SU-DHL-6 (cell line): ENCODE measurements at regions not wholly inside any gene's neighbourhood (a gene's known extent, or its start where the extent isn't known, plus 50 kb on each side); places are given as distances from the start of the nearest gene placed in this dataset.

Experiments used
- H2AFZ ChIP-seq: fragments of 200-600 bp; sonication (generic); 2 replicates; pipeline ENCODE4 v1.6.1; 2014; ENCODE audit warnings: low read depth, mild to moderate bottlenecking, moderate library complexity, mixed read lengths, antibody characterized with exemption, low read length; ENCODE audit not compliant: severe bottlenecking
- H3F3A ChIP-seq: fragments of 200-600 bp; shearing (Covaris generic); 2 replicates; pipeline ENCODE4 v1.6.0; 2016; ENCODE audit warnings: antibody characterized with exemption, mild to moderate bottlenecking; ENCODE audit not compliant: insufficient read depth
- H3K27ac ChIP-seq: fragments of 200-600 bp; sonication (generic); 2 replicates; pipeline ENCODE4 v1.5.1; 2016; ENCODE audit warnings: low read depth, mild to moderate bottlenecking, low read length, moderate library complexity, mixed read lengths
- H3K27me3 ChIP-seq: fragments of 200-600 bp; sonication (generic), shearing (Covaris generic); 2 replicates; pipeline ENCODE4 v1.6.0; 2014; ENCODE audit warnings: mild to moderate bottlenecking, low read length
- H3K36me3 ChIP-seq: fragments of 200-600 bp; sonication (generic); 2 replicates; pipeline ENCODE4 v1.6.1; 2014; ENCODE audit warnings: mild to moderate bottlenecking, low read length, mixed read lengths
- H3K4me2 ChIP-seq: fragments of 300-600, 200-600 bp; shearing (Covaris generic), sonication (generic); 2 replicates; pipeline ENCODE4 v1.6.0; 2014; ENCODE audit warnings: low read length, low read depth, mild to moderate bottlenecking; ENCODE audit not compliant: poor library complexity, severe bottlenecking
- H3K4me3 ChIP-seq: fragments of 200-600 bp; sonication (generic); 2 replicates; pipeline ENCODE4 v1.5.1; 2014; ENCODE audit warnings: antibody characterized with exemption, low read length, mild to moderate bottlenecking, mixed read lengths; ENCODE audit not compliant: insufficient read depth, poor library complexity, severe bottlenecking
- H3K79me2 ChIP-seq: fragments of 200-600 bp; sonication (generic); 2 replicates; pipeline ENCODE4 v1.6.1; 2014; ENCODE audit warnings: mild to moderate bottlenecking, low read length, moderate library complexity; ENCODE audit not compliant: insufficient read depth
- H3K9ac ChIP-seq: fragments of 200-600 bp; sonication (generic); 2 replicates; pipeline ENCODE4 v1.7.0; 2014; ENCODE audit warnings: mild to moderate bottlenecking, low read length
- H3K9me2 ChIP-seq: fragments of 200-600 bp; sonication (generic); replicated peaks from 2 replicates; pipeline ENCODE4 v1.6.1; 2014; ENCODE audit warnings: low read length; ENCODE audit not compliant: insufficient read depth
- H3K9me3 ChIP-seq: fragments of 200-600 bp; sonication (generic); 2 replicates; pipeline ENCODE4 v1.6.1; 2014; ENCODE audit warnings: low read length, mixed read lengths; ENCODE audit not compliant: insufficient read depth
- H4K20me1 ChIP-seq: fragments of 200-600 bp; sonication (generic); 2 replicates; pipeline ENCODE4 v1.6.1; 2014; ENCODE audit warnings: low read depth, mild to moderate bottlenecking, antibody characterized with exemption, low read length, moderate library complexity, mixed read lengths
- EZH2phosphoT487 ChIP-seq: fragments of 200-600 bp; sonication (generic), shearing (Covaris generic); conservative IDR thresholded peaks from 2 replicates; pipeline ENCODE4 v1.6.1; 2018; ENCODE audit warnings: mild to moderate bottlenecking, antibody characterized with exemption, low read length, moderate library complexity, mixed read lengths
- TF ChIP-seq, protein P1 (sequence below): fragments of 200-600 bp; sonication (generic); IDR thresholded peaks from one replicate; pipeline ENCODE4 v1.5.1; 2017; ENCODE audit warnings: antibody characterized with exemption, mild to moderate bottlenecking, low read length, moderate library complexity; ENCODE audit not compliant: insufficient read depth, poor library complexity, severe bottlenecking

GRCh38 chr11:87460842-87461637 is 423.3 kb downstream of the TMEM135 start:
- Histone ChIP-seq H3K4me3 (no peak overlapping the region), H3K36me3 (no peaks in the 10 kb centered on the region), H3K4me2 (no peak overlapping the region), H2AFZ (no peak overlapping the region), H3K27me3 (no peaks in the 10 kb centered on the region), H4K20me1 (no peaks in the 10 kb centered on the region), H3K79me2 (no peaks in the 10 kb centered on the region), H3K9ac (no peak overlapping the region), H3K27ac (no peak overlapping the region), H3F3A (no peaks in the 10 kb centered on the region), H3K9me3 (no peaks in the 10 kb centered on the region), H3K9me2 (no peaks in the 10 kb centered on the region)
- TF ChIP-seq EZH2phosphoT487, result no peak
- TF ChIP-seq, protein P1, sequence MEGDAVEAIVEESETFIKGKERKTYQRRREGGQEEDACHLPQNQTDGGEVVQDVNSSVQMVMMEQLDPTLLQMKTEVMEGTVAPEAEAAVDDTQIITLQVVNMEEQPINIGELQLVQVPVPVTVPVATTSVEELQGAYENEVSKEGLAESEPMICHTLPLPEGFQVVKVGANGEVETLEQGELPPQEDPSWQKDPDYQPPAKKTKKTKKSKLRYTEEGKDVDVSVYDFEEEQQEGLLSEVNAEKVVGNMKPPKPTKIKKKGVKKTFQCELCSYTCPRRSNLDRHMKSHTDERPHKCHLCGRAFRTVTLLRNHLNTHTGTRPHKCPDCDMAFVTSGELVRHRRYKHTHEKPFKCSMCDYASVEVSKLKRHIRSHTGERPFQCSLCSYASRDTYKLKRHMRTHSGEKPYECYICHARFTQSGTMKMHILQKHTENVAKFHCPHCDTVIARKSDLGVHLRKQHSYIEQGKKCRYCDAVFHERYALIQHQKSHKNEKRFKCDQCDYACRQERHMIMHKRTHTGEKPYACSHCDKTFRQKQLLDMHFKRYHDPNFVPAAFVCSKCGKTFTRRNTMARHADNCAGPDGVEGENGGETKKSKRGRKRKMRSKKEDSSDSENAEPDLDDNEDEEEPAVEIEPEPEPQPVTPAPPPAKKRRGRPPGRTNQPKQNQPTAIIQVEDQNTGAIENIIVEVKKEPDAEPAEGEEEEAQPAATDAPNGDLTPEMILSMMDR, result no peak

DNA sequence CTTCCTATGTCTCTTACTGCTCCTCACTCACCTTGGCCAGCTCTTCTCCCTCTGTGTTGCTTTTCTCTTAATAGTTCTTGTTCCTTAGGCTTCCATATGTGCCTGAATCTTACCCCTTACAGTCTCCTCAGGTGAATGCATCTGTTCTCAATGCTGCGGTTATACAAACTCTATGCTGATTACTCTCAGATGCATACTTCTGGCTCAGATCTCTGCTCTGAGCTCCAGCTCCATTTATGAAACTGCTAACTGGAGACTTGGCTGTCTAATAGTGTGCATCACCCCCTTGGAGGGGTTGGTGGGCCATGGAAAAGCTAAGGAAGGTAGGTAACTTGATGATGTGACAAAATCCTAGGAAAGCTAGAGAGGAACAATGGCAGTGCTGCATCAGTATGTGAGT is 422.5 kb downstream of the TMEM135 start:
- Histone ChIP-seq H2AFZ (no peak overlapping the region), H3K9me3 (no peaks in the 10 kb centered on the region), H3K4me2 (no peak overlapping the region), H3K79me2 (no peaks in the 10 kb centered on the region), H3K4me3 (no peak overlapping the region), H3K9me2 (no peaks in the 10 kb centered on the region), H3K27ac (no peak overlapping the region), H3K27me3 (no peaks in the 10 kb centered on the region), H4K20me1 (no peaks in the 10 kb centered on the region), H3K9ac (no peak overlapping the region), H3F3A (no peaks in the 10 kb centered on the region), H3K36me3 (no peaks in the 10 kb centered on the region)
- no peak for TF ChIP-seq EZH2phosphoT487
- TF ChIP-seq, protein P1, result no peak

GRCh38 chr11:87459351-87459750 is 421.6 kb downstream of the TMEM135 start:
- Histone ChIP-seq H3K4me2 (no peak overlapping the region), H3K9me3 (no peaks in the 10 kb centered on the region), H3F3A (no peaks in the 10 kb centered on the region), H3K27ac (no peak overlapping the region), H2AFZ (no peak overlapping the region), H3K9ac (no peak overlapping the region), H3K79me2 (no peaks in the 10 kb centered on the region), H3K27me3 (no peaks in the 10 kb centered on the region), H3K9me2 (no peaks in the 10 kb centered on the region), H4K20me1 (no peaks in the 10 kb centered on the region), H3K36me3 (no peaks in the 10 kb centered on the region), H3K4me3 (no peak overlapping the region)
- no peak for TF ChIP-seq EZH2phosphoT487
- TF ChIP-seq, protein P1, result no peak
